HG02763 (cell line): ENCODE measurements at regions not wholly inside any gene's neighbourhood (a gene's known extent, or its start where the extent isn't known, plus 50 kb on each side); places are given as distances from the start of the nearest gene placed in this dataset.

Experiments used
- ATAC-seq: cut with Tn5 transposase; IDR thresholded peaks from one replicate; pipeline ENCODE4 v1.9.1; 2021; ENCODE audit warnings: mild to moderate bottlenecking, moderate library complexity; ENCODE audit not compliant: unreplicated experiment

- no peak for ATAC-seq
These were observed 116.5 kb upstream of the ZNF804A start for GRCh38 chr2:184481865-184482264.

GRCh38 chr2:184498936-184499335 lies 99.4 kb upstream of the ZNF804A start:
- ATAC-seq: no peak

- ATAC-seq: no peak
These were observed 94.1 kb upstream of the ZNF804A start for GRCh38 chr2:184504252-184504651.

DNA sequence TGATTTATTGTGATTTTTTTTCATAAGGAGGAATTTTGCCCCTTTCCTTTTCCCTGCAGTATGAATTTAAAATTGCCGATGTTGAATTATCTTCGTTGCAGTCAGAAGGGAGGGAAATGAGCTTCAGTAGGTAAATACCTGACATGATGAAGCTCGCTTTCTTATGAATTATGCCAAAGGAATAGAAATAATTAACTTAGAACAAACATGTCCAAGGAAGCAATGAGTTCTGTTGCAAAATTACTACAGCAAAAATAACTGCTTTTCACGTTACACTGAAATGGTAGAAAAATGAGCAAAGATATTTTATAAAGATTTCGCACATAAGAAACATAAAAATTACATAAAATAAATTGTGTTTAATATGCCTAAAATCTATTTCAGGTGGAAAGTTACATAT lies 91.1 kb upstream of the ZNF804A start:
- ATAC-seq: no peak

- no peak for ATAC-seq
These were observed 80.9 kb upstream of the ZNF804A start for GRCh38 chr2:184517402-184517801.

DNA sequence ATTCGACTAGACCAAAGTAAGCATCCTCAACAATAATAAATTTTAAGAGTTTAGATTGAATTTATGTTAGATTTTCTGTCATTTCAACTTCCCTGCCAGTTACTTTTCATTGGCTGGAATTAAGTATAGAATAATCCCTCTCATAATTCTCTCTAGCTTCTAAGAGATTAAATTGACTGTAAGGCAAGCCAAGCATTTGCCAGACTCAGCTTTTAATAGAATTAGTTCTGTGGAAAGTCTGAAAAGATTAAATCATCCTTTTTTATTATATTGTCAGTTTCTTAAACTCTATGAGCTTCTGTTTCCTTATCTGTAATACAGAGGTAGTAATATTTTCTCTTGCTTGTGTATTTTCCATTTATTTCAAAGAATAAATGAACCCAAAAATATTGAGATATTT lies 77.9 kb upstream of the ZNF804A start:
- ATAC-seq: no peak

GRCh38 chr2:184523732-184524131 lies 74.6 kb upstream of the ZNF804A start:
- ATAC-seq: no peak

DNA sequence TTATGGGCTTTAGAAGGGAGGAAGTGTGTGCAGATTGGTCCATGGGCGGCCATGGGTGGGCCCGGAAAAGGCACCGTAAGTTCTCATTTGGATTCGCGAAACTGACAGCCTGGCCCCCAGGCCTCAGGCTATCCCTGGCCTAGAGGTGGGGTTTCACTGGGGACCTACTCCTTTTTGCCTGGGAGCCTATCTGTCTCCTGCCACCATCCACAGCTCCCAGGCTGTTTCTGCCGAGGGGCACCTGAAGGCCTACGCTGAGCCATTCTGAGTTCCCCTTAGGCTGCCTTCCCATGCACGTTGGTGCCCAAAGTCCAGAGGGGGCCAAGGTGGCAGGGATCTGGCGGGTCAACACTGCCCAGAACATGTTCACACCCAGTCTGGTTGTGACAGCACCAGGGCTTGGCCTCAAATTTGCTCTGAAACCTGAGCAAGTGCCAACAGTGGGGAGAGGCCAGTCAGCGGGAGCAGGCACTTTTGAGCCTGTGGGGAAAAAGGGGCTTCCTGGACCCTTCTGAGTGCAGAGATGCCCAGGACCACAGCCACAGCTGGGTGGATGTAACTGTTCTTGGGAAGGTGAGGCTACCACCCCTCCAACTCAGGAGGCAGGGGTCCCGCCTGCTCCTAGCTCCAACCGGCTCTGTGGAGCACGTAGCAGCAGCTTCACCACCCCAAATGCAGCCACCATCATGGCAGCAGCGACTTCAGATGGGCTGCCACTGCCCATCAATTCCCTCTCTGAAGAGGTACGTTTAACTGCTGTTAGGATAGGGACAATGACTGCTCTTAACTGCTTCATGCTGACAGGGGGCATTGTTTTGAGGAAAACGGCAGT lies 73.6 kb upstream of the ZNF804A start:
- ATAC-seq: no peak

GRCh38 chr2:184527058-184527457 lies 71.3 kb upstream of the ZNF804A start:
- no peak for ATAC-seq

DNA sequence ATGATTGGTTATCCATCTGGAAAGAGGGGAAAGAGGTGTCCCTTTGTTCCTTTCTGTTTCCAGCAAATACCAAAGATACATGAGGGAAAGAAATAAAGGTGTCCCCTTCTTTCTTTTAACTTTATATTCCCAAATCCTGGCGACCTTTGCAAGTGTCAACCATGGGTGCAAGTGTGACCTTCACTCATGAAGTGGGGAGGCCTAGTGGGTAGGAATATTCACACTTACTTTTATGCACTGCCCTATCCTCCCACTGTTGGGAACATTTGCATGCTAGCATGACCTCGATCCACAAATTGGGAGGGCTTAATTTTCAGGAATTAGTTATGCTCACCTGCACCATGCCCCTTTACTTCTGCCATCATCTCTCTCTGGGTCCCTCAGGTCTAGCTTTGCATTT lies 70.2 kb upstream of the ZNF804A start:
- no peak for ATAC-seq

- no peak for ATAC-seq
These were observed 68.1 kb upstream of the ZNF804A start for GRCh38 chr2:184530239-184530638.

GRCh38 chr2:184530959-184531358 lies 67.4 kb upstream of the ZNF804A start:
- no peak for ATAC-seq

DNA sequence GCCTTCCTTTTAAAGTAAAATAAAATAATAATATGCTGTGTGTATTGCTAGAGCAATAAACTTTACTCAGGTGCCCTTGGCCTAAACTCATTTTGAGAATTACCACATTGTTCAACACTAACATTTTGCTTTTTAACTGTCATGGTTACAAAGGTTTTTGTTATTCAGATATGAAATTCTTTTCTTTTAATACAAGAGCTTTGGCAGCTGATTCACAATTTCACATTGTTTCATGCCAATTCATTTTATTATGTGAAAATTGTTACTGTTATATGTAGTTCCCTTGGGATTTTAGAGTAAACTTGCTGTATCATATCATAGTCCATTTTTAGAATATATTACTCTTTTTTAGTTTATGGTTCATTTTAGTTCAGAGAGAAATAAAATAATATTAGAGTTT lies 65.8 kb upstream of the ZNF804A start:
- ATAC-seq: no peak

DNA sequence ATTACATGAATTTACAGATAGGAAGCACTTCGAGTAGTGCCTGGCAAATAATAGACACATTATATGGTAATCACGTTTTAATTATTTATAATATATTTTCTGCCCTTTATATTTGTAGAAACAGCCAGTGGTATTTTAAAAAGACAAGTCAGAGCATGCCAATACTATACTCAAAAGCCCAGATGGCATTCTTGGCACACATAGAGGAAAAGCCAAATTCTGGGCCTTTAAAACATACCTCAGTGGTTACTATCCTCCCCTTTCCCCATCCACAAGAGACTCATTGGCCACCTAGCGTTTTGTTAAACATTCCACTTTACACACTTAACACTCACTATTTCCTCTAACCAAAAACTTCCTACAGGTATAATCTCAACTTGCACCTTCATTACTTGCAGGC lies 63.3 kb upstream of the ZNF804A start:
- no peak for ATAC-seq

DNA sequence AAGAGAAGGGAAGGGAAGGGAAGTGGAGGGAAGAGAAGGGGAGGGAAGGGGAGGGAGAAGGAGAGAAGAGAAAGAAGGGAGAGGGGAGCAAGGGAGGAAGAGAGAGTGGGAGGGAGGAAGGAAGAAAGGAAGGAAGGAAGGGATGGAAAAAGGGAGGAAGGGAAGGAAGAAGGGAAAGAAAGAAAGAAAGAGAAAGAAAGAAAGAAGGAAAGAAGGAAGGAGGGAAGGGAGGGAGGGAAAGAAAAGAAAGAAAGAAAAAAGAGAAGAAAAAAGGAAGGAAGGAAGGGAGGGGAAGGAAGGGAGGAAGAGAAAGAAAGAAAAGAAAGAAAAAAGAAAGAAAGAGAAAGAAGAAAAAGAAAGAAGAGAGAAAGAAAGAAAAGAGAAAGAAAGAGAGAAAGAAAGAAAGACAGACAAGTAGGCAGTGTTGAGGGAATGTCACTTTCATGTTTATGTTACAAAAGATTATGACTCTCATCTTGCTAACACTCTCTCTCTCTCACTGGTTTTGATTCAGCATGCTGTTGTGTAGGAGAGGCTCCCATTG lies 58.0 kb upstream of the ZNF804A start:
- ATAC-seq: no peak

DNA sequence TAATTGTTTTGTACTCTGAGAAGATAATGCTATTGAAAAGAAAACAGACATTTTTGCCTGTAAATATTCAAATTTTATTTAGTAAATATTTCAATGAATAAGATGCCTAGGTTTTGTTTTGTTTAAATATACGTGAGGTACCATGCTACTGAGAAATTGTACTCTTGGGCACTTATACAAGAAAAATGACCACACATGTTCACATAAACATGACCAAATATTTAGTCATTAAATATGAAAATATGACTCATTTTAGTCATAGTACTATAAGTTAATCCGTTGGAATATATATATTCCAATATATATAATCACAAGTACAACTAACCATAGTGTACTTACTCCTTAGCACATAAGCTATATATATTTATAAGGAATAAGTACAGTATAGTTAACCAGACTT lies 56.7 kb upstream of the ZNF804A start:
- no peak for ATAC-seq

- no peak for ATAC-seq
These were observed 54.5 kb upstream of the ZNF804A start for GRCh38 chr2:184543832-184544231.
